A549 (cell line): ENCODE measurements at regions not wholly inside any gene's neighbourhood (a gene's known extent, or its start where the extent isn't known, plus 50 kb on each side); places are given as distances from the start of the nearest gene placed in this dataset.

Experiments
- CTCF ChIP-seq: fragments of >200 bp; sonication (Bioruptor Twin); formaldehyde crosslinking; IDR thresholded peaks from 3 replicates; pipeline ENCODE4 v1.5.1; 2016
- KDM1A ChIP-seq: fragments of 200-600 bp; sonication (generic); IDR thresholded peaks from 2 replicates; pipeline ENCODE4 v1.6.1; 2016; ENCODE audit warnings: low read depth, mild to moderate bottlenecking
- MAFK ChIP-seq: fragments of 450-650 bp; IDR thresholded peaks from 2 replicates; pipeline ENCODE4 v1.6.1; 2014; ENCODE audit not compliant: partially characterized antibody
- MYC ChIP-seq: IDR thresholded peaks from 2 replicates; pipeline ENCODE4 v1.6.1; 2012; ENCODE audit warnings: mild to moderate bottlenecking, inconsistent platforms, low read length, improper control_type of control experiment, borderline replicate concordance
- RAD21 ChIP-seq, 2 experiments: fragments of >200 bp in 1 of 2; sonication (Bioruptor Twin) in 1 of 2; formaldehyde crosslinking in 1 of 2; IDR thresholded peaks in 1 of 2; conservative IDR thresholded peaks in 1 of 2; 2 replicates in 1 of 2; 3 replicates in 1 of 2; pipeline ENCODE4 v1.6.1; 2012 to 2018; ENCODE audit warnings: inconsistent platforms in 1 of 2
- REST ChIP-seq: fragments of 200-600 bp; sonication (generic); IDR thresholded peaks from 2 replicates; pipeline ENCODE4 v1.6.1; 2016; ENCODE audit warnings: antibody characterized with exemption, mild to moderate bottlenecking, moderate library complexity
- TFCP2L1 ChIP-seq: fragments of 250-450 bp; sonication (Bioruptor Pico); IDR thresholded peaks from 2 replicates; pipeline ENCODE4 v1.5.0; 2021; ENCODE audit warnings: mild to moderate bottlenecking
- USF2 ChIP-seq: fragments of 450-650 bp; IDR thresholded peaks from 2 replicates; pipeline ENCODE4 v1.6.1; 2014; ENCODE audit warnings: antibody characterized with exemption

- no peak for TF ChIP-seq REST
- no peak for TF ChIP-seq USF2
- no peak for TF ChIP-seq CTCF
- TF ChIP-seq KDM1A: no peak
- no peak for TF ChIP-seq MAFK
- no peak for TF ChIP-seq MYC
- no peak for TF ChIP-seq RAD21 (conservative IDR thresholded peaks at IDR 0.05 in 1 of 2, IDR thresholded peaks at IDR 0.05 in 1 of 2)
- no peak for TF ChIP-seq TFCP2L1
These were observed 115.5 kb upstream of the CDC42BPA start for GRCh38 chr1:227433663-227434341.
